Suprapubic skin (tissue), 4 donors: ENCODE measurements at regions not wholly inside any gene's neighbourhood (a gene's known extent, or its start where the extent isn't known, plus 50 kb on each side); places are given as distances from the start of the nearest gene placed in this dataset.

Experiments used
- EP300 ChIP-seq: sonication (generic); formaldehyde crosslinking; IDR thresholded peaks from one replicate; pipeline ENCODE4 v1.6.1; 2017; ENCODE audit warnings: antibody characterized with exemption
- POLR2A ChIP-seq, 2 donors: fragments of 450-650 bp; IDR thresholded peaks; one replicate each; pipeline ENCODE4 v1.6.1; 2017; ENCODE audit warnings: antibody characterized with exemption in 2 of 2, mild to moderate bottlenecking in 2 of 2, moderate library complexity in 2 of 2
- POLR2AphosphoS5 ChIP-seq, 3 donors: sonication (generic); formaldehyde crosslinking; IDR thresholded peaks; one replicate each; pipeline ENCODE4 v1.6.1; 2017; ENCODE audit warnings: antibody characterized with exemption in 3 of 3
- TF ChIP-seq, protein P1 (sequence below), 2 donors: fragments of 200-600 bp in 1 of 2; fragments of 450-650 bp in 1 of 2; sonication (generic) in 1 of 2; IDR thresholded peaks; one replicate each; pipeline ENCODE4 v1.5.1; 2016 to 2019; ENCODE audit warnings: antibody characterized with exemption in 2 of 2, mild to moderate bottlenecking in 1 of 2, moderate library complexity in 1 of 2

DNA sequence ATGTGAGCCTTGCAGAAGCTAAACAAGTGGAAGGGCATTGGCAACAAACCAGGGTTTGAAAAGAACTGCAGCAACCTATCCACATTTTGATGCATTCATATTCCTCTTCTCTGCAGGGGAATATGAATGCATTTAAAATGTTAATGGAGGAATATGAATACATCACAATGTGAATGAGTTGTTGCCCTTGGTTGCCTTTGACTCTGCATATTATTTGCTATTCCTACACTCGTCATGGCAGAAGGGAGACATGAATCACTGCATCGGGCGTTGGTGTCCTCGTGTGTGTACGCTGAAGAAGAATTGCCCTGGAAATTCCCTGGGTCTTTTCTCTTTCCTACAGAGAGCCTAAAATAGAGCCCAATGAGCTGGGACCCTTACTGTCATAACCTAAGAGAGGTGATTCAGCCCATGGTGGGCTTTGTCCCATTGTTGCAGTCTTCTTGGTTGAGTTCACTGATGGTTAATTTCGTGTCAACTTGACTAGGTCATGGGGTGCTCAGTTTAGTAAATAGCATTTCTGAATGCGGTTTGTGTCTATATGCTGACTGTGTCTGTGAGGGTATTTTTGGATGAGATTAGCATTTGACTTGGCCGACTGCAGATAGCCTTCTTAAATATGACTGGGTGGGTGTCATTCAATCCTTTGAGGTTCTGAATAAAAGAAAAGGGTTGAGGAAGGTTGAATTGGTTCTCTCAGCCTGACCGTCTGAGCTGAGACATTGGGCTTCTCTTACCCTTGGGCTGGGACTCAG lies 1422.9 kb upstream of the TMEM132C start:
- TF ChIP-seq, protein P1, sequence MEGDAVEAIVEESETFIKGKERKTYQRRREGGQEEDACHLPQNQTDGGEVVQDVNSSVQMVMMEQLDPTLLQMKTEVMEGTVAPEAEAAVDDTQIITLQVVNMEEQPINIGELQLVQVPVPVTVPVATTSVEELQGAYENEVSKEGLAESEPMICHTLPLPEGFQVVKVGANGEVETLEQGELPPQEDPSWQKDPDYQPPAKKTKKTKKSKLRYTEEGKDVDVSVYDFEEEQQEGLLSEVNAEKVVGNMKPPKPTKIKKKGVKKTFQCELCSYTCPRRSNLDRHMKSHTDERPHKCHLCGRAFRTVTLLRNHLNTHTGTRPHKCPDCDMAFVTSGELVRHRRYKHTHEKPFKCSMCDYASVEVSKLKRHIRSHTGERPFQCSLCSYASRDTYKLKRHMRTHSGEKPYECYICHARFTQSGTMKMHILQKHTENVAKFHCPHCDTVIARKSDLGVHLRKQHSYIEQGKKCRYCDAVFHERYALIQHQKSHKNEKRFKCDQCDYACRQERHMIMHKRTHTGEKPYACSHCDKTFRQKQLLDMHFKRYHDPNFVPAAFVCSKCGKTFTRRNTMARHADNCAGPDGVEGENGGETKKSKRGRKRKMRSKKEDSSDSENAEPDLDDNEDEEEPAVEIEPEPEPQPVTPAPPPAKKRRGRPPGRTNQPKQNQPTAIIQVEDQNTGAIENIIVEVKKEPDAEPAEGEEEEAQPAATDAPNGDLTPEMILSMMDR (IDR thresholded peaks at IDR 0.05) = no peak
- no peak for TF ChIP-seq POLR2A (IDR thresholded peaks at IDR 0.05)
- TF ChIP-seq POLR2AphosphoS5 (IDR thresholded peaks at IDR 0.05) = no peak
- no peak for TF ChIP-seq EP300
